Activated naive CD4-positive, alpha-beta T cell (primary cell): ENCODE measurements at regions not wholly inside any gene's neighbourhood (a gene's known extent, or its start where the extent isn't known, plus 50 kb on each side); places are given as distances from the start of the nearest gene placed in this dataset.
"Not testable (repeated sequence)": the region's sequence is repeated elsewhere in the genome, so short reads cannot be mapped to it uniquely, and the experiment has no call there.

ENCODE experiments used
- DNase-seq, 4 experiments: peaks; one replicate each; lab custom pipeline; 2025; lab: John Stamatoyannopoulos, UW

DNA sequence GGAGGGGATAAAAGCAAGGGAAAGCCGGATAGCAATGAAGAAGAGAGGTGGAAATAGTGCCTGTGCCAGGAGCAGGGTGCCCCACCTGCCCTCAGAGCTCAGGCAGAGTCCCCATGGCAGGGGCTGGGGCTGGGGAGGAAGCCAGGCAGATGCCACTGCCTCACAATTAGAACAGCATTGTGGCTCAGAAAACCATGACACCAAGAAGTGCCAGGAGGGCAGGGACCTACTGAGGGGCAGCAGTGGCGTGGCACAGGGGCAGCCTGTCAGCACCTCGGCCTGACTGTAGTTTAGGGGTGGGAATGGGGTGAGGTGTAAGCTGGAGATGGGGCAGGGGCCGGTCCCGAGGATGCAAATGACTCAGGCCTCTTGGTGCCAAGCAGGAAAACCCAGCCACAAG is 532.1 kb upstream of the B3GAT1 start:
- DNase-seq = no peak

DNA sequence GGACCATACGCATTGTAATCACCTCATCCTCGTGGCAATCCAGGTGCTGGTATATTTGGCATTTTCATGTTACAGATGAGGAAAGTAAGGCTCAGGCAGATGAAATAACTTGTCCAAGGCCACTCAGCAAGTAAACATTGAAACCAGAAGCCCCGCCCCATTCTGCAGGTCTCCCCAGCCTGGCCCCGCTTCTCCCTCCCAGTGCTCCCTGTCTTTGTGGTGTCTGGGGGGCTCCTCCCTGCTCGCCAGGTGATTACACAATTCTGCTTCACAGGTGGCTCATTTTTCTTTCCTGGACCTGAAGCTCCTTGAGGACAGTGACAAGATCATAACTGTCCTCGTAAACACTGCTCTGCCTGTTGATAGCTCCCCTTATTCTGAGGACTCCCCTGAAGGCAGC is 531.5 kb upstream of the B3GAT1 start:
- DNase-seq = no peak

DNA sequence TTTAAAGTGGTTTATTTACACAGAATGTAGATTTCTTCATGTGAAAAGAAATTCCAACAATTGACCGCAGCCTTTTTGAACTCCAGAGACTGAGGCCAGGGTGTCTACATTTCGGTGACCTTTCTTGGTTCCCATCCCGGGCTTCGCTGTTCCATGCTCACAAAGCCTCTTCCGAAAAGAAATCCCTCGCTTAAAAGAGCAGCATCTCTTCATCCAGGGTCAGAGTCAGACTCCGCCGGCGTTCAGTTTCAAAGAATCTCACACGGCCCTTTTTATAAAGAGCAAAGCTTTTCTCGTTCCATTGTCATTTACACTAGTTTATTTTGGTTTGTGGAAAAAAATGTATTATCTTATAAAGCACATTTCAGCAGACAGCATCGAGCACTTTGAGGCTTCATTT is 530.6 kb upstream of the B3GAT1 start:
- no peak for DNase-seq

DNA sequence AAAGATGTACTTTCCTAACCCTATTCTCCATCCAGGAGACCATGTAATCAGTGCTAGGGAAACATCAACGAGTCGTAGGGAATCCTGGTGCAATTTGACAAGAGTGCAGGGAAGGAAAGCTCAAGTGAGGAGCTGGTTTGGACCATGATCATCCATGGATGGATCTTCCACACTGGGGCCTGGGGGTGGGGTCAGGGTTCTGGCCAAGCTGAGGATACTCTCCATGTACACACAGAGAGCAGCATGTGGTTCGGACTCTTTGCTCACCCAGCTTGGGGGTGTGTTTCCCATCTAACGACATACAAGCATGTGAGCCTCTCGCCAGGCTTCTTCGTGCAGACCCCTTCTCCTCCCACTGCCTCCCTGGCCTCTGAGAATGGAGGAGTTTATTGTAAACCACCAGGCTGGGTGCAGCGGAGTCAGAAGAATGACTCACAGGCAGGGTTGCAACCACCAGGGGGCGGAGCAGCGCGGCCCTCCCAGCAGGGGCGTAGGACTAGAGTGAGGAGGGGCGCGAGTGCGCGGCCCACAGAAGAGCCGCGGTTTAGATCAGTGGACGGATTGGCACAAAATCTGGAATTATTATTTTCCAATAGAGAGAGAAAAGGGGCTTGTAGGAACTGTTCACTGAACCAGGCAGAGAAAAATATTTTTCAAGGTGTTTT is 530.0 kb upstream of the B3GAT1 start:
- not testable (repeated sequence) for DNase-seq

DNA sequence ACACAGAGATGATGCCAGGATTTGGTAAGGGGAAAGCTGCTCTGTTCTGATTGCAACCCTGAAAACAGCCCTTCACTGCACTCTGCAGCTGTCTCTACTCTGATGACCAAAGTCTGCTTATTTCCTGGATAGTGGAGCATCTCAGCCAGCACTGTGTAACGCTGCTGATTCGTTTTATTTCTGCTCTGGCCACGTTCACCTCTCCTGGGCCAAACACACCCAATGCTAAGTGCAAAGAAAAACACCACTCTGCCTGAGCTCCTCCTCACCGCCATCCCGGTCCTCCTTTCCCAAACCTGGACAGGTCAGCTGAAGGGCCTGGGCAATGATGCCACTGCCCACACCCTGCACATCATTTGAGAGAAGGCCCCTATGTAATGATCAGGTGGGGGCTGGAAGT is 529.3 kb upstream of the B3GAT1 start:
- no peak for DNase-seq

DNA sequence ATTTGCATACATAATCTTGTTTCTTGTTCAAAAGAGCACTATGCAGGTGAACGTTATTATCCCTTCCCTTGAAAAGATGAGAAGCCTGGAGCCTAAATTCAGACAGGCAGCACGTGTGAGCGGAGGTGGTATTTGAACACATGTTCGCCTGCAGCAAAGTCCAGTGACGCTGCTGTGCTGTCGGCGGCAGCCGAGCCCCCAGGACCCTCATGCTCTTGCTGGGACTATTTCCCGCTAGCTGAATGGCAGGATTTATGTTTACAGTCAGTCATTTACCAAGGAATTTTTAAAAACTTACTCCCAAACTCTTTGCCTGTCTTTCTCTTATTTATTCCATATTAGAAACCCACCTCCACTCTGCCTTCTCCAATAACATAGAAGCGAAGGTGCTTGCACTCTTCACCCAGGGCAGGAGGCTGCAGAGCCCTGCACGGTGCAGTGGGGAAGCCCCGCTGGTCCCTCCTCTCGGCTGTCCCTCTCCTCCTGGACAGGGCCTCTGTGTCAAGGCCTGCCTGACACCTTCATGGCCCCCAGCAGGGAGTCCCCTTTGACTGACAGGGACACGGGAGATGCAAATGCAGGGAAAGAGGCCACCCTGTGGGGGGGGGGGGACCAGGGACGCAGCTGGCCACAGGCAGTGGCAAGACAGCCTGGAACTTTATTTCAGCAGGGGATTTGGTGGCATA is 528.5 kb upstream of the B3GAT1 start:
- no peak for DNase-seq

DNA sequence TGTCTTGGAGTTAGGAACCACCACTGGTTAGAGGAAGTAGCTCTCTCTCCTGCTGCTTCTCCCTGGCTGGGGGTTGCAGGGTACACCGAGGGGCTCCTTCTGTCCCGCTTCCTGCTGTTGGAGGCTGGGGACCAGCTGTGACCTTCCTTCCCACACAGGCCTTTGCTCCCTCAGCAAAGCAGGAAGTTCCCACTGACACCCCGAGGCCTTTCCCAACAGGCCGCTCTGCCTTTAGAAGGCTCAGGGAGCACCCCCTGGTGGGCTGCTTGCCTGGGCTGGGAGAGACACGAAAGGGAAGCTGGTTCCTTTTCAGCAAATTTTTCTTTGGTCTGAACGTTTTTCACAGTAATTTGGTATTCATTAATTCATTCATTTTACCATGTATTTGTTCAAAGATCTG is 527.9 kb upstream of the B3GAT1 start:
- DNase-seq = no peak

DNA sequence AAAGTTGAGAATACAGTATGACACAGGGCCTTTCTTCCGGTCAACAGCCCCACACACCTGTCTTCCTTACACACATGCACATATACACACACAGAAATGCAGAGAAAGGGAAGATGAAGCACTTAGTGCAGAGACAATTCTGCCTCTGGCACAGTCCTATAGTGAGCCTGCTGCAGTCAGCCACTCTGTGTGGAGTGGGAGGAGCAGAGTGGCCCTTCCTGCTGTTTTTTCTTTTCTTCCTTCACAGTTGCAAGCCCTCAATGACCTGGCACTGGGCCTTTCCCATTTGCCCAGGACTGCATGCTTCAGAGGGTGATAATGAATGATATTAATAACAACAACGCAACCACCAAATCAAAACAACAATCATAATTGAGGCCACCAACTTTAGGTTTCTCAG is 527.0 kb upstream of the B3GAT1 start:
- no peak for DNase-seq

DNA sequence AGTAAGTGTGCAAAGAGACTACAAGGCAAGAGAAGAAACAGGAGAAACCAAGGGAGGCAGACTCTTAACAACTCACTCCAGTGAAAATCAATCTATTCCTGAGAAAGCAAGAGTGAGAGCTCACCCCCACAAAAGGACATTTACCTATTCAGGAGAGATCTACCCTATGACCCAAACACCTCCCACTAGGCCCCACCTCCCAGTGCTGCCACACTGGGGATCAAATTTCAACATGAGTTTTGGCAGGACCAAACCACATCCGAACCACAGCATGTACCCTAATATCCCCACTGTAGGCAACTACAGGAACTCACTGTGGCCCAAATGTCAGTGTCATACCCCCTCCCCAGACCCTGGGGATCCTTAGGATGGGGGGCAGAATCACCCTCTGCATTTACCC is 526.2 kb upstream of the B3GAT1 start:
- no peak for DNase-seq

DNA sequence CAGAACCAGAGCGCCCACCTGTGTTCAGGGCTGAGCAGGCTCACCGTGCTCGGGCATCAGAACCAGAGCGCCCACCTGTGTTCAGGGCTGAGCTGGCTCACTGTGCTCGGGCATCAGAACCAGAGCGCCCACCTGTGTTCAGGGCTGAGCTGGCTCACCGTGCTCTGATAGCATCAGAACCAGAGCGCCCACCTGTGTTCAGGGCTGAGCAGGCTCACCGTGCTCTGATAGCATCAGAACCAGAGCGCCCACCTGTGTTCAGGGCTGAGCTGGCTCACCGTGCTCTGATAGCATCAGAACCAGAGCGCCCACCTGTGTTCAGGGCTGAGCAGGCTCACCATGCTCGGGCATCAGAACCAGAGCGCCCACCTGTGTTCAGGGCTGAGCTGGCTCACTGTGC is 525.2 kb upstream of the B3GAT1 start:
- not testable (repeated sequence) for DNase-seq

DNA sequence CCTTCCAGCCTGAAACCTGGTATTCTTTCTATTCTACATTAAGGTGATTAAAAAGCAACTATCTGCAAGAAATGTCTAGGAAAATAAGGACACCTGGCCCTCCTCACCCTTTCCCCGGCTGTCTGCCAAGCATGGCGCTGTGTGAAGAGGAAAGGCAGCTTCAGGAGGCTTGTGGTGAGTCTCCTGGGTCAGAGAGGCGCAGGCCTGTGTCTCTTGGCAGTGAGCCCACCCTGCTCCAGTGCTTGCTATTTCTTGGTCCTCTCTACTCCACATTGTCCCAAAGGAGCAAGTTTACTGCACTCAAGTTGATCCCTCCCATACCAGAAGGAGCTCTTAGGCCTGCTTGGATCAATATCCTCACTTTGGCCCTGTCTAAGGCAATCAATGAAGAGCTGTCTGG is 520.7 kb upstream of the B3GAT1 start:
- DNase-seq = no peak

DNA sequence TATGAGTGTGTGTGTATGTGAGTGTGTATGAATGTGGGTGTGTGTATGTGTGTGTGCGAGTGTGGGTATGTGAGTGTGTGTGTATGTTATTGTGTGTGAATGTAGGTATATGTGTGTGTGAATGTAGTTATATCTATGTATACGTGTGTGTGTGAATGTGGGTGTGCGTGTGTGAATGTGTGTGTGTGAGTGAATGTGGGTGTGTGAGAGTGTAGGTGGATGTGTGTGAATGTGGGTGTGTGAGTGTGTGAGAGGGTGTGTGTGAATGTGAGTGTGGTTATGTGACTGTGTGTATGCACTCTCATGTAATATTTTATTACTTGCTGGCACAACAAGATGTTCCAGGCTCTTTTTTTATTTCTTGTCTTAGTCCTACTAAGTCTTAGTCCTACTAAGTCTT is 513.4 kb upstream of the B3GAT1 start:
- DNase-seq = no peak

DNA sequence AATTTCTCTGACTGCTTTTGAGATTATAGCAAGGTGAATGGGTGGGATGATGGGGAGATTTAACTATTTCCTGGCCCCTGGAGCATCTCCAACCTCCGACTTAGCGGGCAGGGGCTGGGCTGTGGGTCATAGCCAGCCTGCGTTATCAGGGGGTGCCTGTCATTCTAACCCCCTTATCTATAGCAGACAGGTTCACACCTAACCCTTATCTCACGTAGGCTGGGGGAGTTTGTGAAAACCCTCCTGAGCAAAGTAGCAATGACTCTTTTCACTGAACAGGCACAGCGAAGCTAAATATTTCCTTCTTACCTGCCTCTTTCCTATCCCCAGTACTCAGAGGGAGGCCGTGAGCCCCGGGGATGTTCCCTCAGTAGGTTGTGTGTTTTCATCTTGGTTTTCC is 511.4 kb upstream of the B3GAT1 start:
- no peak for DNase-seq

DNA sequence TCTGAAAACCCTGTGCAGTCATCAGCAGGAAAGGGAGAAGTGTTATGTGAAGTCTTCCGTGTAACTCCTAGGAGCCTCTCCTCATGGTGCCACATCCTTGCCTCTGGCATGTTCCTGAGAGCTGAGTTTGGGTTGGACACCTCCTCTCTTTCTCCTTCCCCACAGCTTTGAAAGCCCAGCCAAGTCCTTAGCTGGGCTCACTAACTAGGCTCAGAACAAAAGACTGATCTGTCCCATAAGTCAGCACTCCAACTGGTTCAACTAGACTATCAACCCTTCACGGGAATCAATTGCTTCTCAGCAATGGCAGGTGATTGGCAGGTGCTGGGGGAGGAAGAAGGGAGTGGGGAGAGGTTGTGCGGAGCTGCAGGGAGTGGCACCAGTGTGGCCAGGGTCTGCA is 509.9 kb upstream of the B3GAT1 start:
- DNase-seq = no peak

DNA sequence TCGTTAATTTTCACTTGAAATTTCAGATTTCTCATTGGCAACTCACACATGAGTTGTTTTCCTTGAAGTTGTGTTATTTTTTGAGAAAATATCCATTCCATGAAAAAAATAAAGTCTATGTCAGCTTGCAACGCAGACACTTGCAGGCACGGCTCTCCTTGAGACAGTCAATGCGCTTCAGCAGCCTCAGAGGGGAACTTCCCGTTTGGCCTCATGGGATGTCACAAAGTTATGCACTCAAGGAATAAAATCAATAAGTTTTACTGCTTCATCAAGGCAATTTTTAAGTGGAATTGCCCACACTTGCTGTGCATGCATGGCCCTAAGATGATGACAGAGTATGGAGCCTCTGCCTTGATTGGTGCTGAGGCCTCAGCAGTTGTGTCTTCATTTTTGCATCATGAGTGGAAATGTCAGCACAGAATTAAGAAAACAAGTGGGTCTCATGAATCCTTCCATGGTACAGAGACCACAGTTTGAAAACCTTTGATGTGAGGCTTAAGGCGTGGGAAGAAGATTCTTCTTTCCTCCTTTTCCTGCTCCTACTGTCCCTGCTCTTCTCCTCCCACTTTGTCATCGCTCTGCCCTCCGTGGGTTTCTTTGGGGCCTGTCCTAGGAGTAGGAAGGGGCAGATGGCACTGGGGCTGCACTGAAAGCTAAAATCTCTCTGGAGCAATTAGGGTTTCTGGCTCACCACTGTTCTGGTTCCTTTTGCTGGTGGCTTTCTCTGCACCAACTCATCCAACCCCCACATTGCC is 509.0 kb upstream of the B3GAT1 start:
- no peak for DNase-seq

DNA sequence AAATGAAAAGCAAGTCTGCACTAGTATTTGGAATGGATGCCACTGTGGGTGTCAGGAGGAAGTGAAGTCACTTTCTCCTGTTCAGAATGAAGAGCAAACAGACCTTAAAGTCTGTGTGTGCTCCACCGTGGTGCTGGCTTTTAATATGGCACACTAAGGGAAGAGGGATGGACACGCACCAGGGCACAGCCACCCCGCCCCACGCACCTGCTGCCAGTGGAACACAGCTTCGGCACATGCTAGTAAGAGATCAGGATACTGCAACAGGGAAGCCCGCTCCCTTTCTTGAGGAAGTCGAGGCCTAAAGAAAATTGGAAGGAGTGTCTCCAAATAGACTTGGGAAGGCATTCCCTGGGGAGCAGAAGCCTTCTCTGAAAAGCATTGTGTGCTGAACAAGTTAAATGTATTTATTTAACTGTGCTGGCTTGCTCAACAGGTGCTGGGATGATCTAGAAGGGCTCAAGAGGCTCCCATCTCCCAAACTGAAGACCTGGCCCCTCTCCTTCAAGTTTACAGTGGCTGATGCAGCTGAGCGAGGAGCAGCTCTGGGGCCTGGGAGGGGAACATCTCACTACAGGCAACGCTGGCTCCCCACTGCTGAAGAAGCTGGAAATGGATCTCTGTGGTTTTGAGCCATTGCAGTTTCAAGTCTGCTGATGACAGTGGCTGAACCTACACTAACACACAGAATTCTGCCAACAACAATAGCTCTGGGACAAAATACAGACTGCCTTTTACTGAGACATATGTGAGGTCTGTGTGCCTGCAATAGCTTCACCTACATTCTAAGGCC is 504.6 kb upstream of the B3GAT1 start:
- DNase-seq = no peak

DNA sequence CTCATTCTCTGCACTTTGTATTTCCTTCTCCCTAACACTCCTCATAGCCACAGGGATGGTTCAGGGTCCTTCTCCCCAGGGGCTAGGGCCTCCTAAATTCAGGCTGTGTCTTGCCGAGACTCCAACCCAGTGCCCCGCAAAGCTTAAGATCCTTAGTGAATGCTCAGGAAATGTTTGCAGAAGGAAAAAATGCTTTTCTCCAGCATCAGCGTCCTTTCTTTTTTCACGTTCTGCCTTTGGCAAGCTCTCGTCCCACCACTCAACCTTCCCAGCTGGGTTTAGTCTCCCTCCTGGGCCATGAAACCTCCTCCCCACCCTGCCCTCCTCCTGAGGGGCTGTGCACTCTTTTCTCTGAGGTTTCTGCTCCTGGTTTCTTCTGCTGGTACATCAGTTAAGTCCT is 503.8 kb upstream of the B3GAT1 start:
- no peak for DNase-seq

DNA sequence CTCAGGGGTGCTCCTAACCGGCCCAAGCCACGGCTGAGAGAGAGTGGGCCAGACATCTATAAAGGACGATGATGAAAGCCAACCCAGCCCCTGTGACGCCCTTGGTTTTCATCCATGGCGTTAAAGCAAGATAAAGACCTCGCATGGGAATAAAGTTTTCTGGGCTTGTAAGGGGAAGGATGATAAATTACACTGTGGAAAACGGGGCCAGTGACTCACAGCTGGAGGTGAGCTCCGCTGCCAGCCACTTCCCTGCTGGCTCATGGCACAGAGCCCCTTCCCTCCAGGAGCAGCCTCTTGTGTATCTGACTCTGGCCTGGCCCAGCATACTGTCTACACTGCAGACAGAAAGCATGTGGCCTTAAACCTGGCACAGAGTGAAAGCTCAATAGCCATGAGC is 503.2 kb upstream of the B3GAT1 start:
- DNase-seq = no peak

DNA sequence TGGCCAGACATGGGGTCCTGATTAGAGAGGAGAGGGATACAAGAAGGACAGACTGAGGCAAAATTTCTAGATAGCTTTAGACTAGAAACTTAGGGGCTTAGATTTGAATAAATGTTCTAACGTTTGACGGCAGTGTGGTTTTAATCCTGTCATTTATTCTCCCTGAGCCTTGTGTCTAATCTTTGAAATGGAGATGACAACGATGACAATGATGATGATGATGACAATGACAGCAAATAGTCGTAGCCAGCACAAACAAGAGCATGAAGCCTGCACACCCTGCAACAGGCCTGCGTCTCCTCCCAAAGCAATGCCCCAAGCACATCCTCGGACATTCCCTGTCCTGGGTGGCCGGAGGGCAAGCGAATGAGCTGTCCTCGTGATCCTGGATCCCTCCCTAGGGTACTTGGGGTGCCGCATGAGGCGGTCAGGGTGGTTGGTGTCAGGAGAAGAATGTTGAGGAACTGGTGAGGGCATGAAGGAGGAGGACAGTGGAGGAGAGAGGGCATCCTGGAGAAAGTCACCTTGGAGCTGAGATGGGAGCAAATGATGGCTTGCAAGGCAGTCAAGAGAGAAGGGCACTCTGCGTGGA is 502.1 kb upstream of the B3GAT1 start:
- DNase-seq = no peak

DNA sequence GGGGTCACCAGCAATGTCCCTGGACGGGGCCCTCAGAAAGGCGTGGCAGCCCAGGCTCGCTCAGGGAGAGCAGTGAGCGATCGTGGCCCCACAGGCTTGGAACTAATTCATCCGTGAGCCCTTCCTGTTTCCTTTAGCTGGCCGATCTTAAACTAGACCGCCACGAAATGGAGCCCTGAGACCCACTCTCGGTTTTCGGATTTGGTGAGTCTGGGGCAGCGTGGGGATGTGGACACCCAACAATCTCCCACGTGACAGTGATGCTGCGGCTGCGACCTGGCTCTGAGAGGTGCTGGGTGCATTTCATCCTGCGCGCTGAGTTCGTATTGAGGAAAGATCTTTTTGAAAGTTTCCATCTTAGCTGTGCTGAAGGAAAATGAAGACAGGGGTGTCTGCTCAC is 501.3 kb upstream of the B3GAT1 start:
- DNase-seq = no peak

DNA sequence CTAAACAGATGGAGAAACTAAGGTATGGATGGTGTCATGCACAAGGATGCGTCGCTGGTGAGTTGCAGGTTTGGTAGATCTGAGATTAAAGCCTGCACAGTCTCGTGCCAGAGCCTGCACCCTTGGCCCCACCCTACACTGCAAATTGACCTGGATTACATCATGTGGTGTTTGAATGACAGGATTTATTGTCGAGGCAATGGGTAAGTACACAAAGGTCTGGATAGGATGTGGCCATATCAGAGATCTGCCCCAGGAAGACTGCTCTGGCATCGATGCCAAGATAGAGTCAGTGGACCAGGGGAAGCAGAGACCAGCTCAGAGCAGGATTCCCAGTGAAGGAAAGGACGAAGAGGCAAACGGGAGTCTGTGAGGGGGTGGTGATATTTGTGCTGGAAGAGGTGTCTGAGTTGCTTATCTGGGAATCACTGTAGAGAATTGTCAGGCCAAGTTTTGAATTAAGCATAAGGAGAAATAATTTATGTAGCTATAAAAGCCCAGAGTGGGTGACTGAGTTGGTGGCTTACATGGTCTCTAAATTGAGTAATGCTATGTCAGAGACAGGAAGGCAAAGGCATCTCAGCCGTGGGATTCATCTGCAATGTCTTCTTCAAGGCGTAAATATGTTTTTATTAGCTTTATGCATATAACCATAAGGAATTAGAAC is 499.6 kb upstream of the B3GAT1 start:
- DNase-seq = no peak

DNA sequence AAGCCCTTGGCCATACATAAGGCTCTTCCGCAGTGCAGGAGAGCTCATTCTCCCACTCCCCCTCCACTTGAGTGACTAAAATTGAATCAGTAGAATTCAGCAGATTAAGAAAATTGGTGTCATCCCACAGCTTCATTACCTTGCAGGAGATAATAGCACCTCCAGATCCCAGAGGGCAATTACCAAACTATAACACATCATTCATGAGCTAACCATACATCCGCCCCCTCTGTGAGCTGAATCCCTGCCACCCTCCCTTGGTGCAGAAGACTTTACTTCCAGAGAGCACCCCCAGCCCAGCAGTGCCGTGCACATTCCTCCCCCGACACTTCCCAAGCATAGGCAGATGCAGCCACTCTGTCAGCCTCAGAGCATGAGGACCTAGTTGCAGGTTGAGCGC is 496.5 kb upstream of the B3GAT1 start:
- no peak for DNase-seq
